ENCODE measurements at regions not wholly inside any gene's neighbourhood (a gene's known extent, or its start where the extent isn't known, plus 50 kb on each side); places are given as distances from the start of the nearest gene placed in this dataset.

DNA sequence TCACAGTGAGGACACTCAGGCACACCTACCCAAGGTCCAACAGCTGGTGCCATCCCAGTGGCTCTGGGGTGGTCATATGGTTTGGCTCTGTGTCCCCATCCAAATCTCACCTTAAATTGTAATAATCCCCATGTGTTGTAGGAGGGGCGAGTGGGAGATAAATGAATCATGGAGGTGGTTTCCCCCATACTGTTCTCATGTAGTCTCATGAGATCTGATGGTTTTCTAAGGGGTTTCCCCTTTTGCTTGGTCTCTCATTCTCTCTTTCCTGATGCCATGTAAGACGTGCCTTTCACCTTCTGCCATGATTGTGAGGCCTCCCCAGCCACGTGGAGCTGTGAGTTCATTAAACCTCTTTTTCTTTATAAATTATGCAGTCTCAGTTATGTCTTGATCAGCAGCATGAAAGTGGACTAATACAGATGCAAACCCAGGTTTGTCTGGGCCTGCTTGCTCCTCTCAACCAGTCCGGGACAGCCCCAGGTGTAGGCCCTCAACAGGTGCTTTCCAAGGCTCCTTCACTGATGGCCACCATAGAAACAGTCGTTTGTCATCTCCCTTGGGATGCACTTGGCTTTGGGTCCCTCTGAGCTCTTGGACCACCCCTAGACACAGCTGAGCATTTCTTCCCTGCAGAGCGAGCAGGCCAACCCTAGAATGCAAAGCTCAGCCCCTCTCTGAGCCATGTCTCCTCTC, 101.3 kb upstream of the CTBP2 start:
- TF ChIP-seq, protein P1, sequence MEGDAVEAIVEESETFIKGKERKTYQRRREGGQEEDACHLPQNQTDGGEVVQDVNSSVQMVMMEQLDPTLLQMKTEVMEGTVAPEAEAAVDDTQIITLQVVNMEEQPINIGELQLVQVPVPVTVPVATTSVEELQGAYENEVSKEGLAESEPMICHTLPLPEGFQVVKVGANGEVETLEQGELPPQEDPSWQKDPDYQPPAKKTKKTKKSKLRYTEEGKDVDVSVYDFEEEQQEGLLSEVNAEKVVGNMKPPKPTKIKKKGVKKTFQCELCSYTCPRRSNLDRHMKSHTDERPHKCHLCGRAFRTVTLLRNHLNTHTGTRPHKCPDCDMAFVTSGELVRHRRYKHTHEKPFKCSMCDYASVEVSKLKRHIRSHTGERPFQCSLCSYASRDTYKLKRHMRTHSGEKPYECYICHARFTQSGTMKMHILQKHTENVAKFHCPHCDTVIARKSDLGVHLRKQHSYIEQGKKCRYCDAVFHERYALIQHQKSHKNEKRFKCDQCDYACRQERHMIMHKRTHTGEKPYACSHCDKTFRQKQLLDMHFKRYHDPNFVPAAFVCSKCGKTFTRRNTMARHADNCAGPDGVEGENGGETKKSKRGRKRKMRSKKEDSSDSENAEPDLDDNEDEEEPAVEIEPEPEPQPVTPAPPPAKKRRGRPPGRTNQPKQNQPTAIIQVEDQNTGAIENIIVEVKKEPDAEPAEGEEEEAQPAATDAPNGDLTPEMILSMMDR (conservative IDR thresholded peaks at IDR 0.05) = no peak
- no peak for TF ChIP-seq ZFX (IDR thresholded peaks at IDR 0.05)
